ENCODE measurements at regions not wholly inside any gene's neighbourhood (a gene's known extent, or its start where the extent isn't known, plus 50 kb on each side); places are given as distances from the start of the nearest gene placed in this dataset.

DNA sequence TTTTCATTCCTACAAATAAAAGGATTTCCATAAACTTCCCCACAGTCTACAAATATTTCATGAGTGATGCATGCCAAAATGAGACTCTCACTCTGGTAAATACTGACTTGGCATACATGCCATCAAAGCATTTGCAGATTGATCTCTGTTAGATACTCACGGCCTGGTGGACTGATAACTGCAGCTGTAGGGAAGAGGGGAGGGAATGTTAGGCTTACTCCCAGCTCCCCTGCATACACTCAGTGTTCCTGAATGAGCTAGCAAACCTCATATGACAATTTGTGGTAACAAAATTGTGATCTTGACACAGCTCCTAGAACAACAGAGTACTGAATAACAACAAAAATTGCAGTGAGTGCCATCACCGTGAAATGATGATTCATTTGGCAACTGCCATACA, 435.3 kb downstream of the NR2F1-AS1 start:
- H3K4me2 ChIP-seq: no peak overlapping the region
- Mint-ChIP-seq H3K27ac (no peak overlapping the region), H3K27me3 (ENCODE audit: insufficient read depth, low read depth, poor library complexity) (peaks cover 3% of the 10 kb centered on the region), H3K36me3 (ENCODE audit: low read depth) (no peaks in the 10 kb centered on the region; the same call in 2 of the 3 replicates), H3K9me3 (peaks cover 5% of the 10 kb centered on the region; the same call in 2 of the 3 replicates), H3K4me1 (no peaks in the 10 kb centered on the region; the same call in 2 of the 3 replicates), H3K4me3 (no peak overlapping the region)
- DNase-seq (ENCODE audit: low spot score) (no peak), ATAC-seq (no peak)
- TF ChIP-seq POLR2AphosphoS5 (IDR thresholded peaks at IDR 0.05; ENCODE audit: low read depth): no peak
- no peak for TF ChIP-seq ZNF114 (CRISPR knock-in tag; IDR thresholded peaks at IDR 0.05)
- H4K20me1 ChIP-seq (replicated peaks; ENCODE audit: insufficient read depth): no peaks in the 10 kb centered on the region
- H3K79me2 ChIP-seq (replicated peaks; ENCODE audit: insufficient read depth): no peaks in the 10 kb centered on the region
- H3K27me3 ChIP-seq (ENCODE audit: insufficient read depth): no peaks in the 10 kb centered on the region
- H2AFZ ChIP-seq: no peak overlapping the region
- H3F3A ChIP-seq (replicated peaks; ENCODE audit: low read depth): no peaks in the 10 kb centered on the region
- H3K36me3 ChIP-seq (ENCODE audit: insufficient read depth): no peaks in the 10 kb centered on the region
- no peak overlapping the region for H3K4me3 ChIP-seq
- no peaks in the 10 kb centered on the region for H3K4me1 ChIP-seq (ENCODE audit: insufficient read depth)
- no peaks in the 10 kb centered on the region; the same call in 1 of the 2 replicates for H3K9me2 ChIP-seq (ENCODE audit: insufficient read depth)
- H3K27ac ChIP-seq (ENCODE audit: low read depth): no peak overlapping the region

DNA sequence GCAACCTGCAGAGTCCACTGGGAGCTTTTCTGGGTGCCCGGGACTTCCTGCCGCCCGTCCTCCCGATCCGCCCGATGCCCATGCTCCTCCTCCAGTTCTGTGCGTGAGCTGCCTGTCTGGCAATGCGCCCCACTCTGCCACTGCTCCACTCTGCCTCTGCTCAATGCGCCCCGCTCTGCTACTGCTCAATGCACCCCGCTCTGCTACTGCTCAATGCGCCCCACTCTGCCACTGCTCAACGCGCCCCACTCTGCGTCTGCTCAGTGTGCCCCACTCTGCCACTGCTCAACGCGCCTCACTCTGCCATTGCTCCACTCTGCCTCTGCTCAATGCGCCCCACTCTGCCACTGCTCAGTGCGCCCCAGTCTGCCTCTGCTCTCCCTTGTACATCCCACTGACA, 436.0 kb downstream of the NR2F1-AS1 start:
- Histone ChIP-seq H3K27ac (ENCODE audit: low read depth) (no peak overlapping the region), H3K4me1 (ENCODE audit: insufficient read depth) (no peaks in the 10 kb centered on the region), H3F3A (replicated peaks; ENCODE audit: low read depth) (no peaks in the 10 kb centered on the region), H3K4me3 (no peak overlapping the region), H3K36me3 (ENCODE audit: insufficient read depth) (no peaks in the 10 kb centered on the region), H4K20me1 (replicated peaks; ENCODE audit: insufficient read depth) (no peaks in the 10 kb centered on the region), H3K4me2 (no peak overlapping the region), H3K27me3 (ENCODE audit: insufficient read depth) (no peaks in the 10 kb centered on the region), H3K79me2 (replicated peaks; ENCODE audit: insufficient read depth) (no peaks in the 10 kb centered on the region), H3K9me2 (ENCODE audit: insufficient read depth) (peaks cover under 1% of the 10 kb centered on the region; the same call in 1 of the 2 replicates), H2AFZ (no peak overlapping the region)
- peaks cover 3% of the 10 kb centered on the region for H3K27me3 Mint-ChIP-seq (ENCODE audit: insufficient read depth, low read depth, poor library complexity)
- H3K9me3 Mint-ChIP-seq: peaks cover 5% of the 10 kb centered on the region; the same call in 2 of the 3 replicates
- H3K27ac Mint-ChIP-seq: no peak overlapping the region
- H3K36me3 Mint-ChIP-seq (ENCODE audit: low read depth): no peaks in the 10 kb centered on the region; the same call in 2 of the 3 replicates
- no peaks in the 10 kb centered on the region; the same call in 2 of the 3 replicates for H3K4me1 Mint-ChIP-seq
- no peak for DNase-seq (ENCODE audit: low spot score)
- no peak overlapping the region for H3K4me3 Mint-ChIP-seq
- ATAC-seq: no peak
- TF ChIP-seq NANOG (IDR thresholded peaks at IDR 0.05; ENCODE audit: borderline replicate concordance): no peak
- TF ChIP-seq EZH2phosphoT487 (IDR thresholded peaks at IDR 0.05; ENCODE audit: unreplicated experiment): no peak
- TF ChIP-seq, protein P1, sequence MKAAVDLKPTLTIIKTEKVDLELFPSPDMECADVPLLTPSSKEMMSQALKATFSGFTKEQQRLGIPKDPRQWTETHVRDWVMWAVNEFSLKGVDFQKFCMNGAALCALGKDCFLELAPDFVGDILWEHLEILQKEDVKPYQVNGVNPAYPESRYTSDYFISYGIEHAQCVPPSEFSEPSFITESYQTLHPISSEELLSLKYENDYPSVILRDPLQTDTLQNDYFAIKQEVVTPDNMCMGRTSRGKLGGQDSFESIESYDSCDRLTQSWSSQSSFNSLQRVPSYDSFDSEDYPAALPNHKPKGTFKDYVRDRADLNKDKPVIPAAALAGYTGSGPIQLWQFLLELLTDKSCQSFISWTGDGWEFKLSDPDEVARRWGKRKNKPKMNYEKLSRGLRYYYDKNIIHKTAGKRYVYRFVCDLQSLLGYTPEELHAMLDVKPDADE (IDR thresholded peaks at IDR 0.05): no peak
- no peak for TF ChIP-seq POLR2AphosphoS5 (IDR thresholded peaks at IDR 0.05; ENCODE audit: low read depth)
- no peak for TF ChIP-seq CREB1 (CRISPR knock-in tag; IDR thresholded peaks at IDR 0.05; ENCODE audit: low read depth)
- TF ChIP-seq, protein P2, sequence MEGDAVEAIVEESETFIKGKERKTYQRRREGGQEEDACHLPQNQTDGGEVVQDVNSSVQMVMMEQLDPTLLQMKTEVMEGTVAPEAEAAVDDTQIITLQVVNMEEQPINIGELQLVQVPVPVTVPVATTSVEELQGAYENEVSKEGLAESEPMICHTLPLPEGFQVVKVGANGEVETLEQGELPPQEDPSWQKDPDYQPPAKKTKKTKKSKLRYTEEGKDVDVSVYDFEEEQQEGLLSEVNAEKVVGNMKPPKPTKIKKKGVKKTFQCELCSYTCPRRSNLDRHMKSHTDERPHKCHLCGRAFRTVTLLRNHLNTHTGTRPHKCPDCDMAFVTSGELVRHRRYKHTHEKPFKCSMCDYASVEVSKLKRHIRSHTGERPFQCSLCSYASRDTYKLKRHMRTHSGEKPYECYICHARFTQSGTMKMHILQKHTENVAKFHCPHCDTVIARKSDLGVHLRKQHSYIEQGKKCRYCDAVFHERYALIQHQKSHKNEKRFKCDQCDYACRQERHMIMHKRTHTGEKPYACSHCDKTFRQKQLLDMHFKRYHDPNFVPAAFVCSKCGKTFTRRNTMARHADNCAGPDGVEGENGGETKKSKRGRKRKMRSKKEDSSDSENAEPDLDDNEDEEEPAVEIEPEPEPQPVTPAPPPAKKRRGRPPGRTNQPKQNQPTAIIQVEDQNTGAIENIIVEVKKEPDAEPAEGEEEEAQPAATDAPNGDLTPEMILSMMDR (conservative IDR thresholded peaks at IDR 0.05; ENCODE audit: low read depth in 2 of 2): no peak
- TF ChIP-seq EZH2 (IDR thresholded peaks at IDR 0.05; ENCODE audit: low read depth, unreplicated experiment): no peak
- TF ChIP-seq STAT1 (IDR thresholded peaks at IDR 0.05; ENCODE audit: unreplicated experiment): no peak
- TF ChIP-seq ZNF331 (CRISPR knock-in tag; IDR thresholded peaks at IDR 0.05; ENCODE audit: low read depth): no peak
- TF ChIP-seq ZNF114 (CRISPR knock-in tag; IDR thresholded peaks at IDR 0.05): no peak
- TF ChIP-seq, protein P3, sequence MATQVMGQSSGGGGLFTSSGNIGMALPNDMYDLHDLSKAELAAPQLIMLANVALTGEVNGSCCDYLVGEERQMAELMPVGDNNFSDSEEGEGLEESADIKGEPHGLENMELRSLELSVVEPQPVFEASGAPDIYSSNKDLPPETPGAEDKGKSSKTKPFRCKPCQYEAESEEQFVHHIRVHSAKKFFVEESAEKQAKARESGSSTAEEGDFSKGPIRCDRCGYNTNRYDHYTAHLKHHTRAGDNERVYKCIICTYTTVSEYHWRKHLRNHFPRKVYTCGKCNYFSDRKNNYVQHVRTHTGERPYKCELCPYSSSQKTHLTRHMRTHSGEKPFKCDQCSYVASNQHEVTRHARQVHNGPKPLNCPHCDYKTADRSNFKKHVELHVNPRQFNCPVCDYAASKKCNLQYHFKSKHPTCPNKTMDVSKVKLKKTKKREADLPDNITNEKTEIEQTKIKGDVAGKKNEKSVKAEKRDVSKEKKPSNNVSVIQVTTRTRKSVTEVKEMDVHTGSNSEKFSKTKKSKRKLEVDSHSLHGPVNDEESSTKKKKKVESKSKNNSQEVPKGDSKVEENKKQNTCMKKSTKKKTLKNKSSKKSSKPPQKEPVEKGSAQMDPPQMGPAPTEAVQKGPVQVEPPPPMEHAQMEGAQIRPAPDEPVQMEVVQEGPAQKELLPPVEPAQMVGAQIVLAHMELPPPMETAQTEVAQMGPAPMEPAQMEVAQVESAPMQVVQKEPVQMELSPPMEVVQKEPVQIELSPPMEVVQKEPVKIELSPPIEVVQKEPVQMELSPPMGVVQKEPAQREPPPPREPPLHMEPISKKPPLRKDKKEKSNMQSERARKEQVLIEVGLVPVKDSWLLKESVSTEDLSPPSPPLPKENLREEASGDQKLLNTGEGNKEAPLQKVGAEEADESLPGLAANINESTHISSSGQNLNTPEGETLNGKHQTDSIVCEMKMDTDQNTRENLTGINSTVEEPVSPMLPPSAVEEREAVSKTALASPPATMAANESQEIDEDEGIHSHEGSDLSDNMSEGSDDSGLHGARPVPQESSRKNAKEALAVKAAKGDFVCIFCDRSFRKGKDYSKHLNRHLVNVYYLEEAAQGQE (IDR thresholded peaks at IDR 0.05; ENCODE audit: unreplicated experiment): no peak
- TF ChIP-seq JUNB (IDR thresholded peaks at IDR 0.05; ENCODE audit: unreplicated experiment): no peak

Measured in GM23338 (cell line).